ENCODE measurements at regions not wholly inside any gene's neighbourhood (a gene's known extent, or its start where the extent isn't known, plus 50 kb on each side); places are given as distances from the start of the nearest gene placed in this dataset.
"Not testable (repeated sequence)": the region's sequence is repeated elsewhere in the genome, so short reads cannot be mapped to it uniquely, and the experiment has no call there.

- TF ChIP-seq CTCF (IDR thresholded peaks at IDR 0.05) (no peak), POLR2A (IDR thresholded peaks at IDR 0.05) (no peak)
- whole genome bisulfite sequencing, 2 donors = 90 to 96% methylated on average over 2 of the region's 2 CpGs
- Histone ChIP-seq H3K9me3 (no peaks in the 10 kb centered on the region), H3K36me3 (ENCODE audit: low read depth, missing control alignments) (no peaks in the 10 kb centered on the region), H3K4me3 (no peak overlapping the region), H3K27ac (no peak overlapping the region), H3K27me3 (no peaks in the 10 kb centered on the region), H3K4me1 (peaks cover 4% of the 10 kb centered on the region)
- intact Hi-C loops (cut with DNase I; ENCODE audit: low total_unique reads) = no loop called here
- DNase-seq = no peak
Observed at GRCh38 chr2:226544596-226545210, 254.9 kb downstream of the IRS1 start.

- TF ChIP-seq CTCF (IDR thresholded peaks at IDR 0.05) (no peak), POLR2A (IDR thresholded peaks at IDR 0.05) (no peak)
- H3K4me1 ChIP-seq = no peaks in the 10 kb centered on the region
- H3K36me3 ChIP-seq (ENCODE audit: low read depth, missing control alignments) = no peaks in the 10 kb centered on the region
- 78 to 98% methylated on average over 3 of the region's 3 CpGs for WGBS, 2 donors
- no peak overlapping the region for H3K27ac ChIP-seq
- H3K4me3 ChIP-seq = no peak overlapping the region
- DNase-seq = no peak
- H3K27me3 ChIP-seq = no peaks in the 10 kb centered on the region
- no peaks in the 10 kb centered on the region for H3K9me3 ChIP-seq
- intact Hi-C loops (cut with DNase I; ENCODE audit: low total_unique reads) = no loop called here
Observed at GRCh38 chr2:226540204-226540994, 259.2 kb downstream of the IRS1 start.

DNA sequence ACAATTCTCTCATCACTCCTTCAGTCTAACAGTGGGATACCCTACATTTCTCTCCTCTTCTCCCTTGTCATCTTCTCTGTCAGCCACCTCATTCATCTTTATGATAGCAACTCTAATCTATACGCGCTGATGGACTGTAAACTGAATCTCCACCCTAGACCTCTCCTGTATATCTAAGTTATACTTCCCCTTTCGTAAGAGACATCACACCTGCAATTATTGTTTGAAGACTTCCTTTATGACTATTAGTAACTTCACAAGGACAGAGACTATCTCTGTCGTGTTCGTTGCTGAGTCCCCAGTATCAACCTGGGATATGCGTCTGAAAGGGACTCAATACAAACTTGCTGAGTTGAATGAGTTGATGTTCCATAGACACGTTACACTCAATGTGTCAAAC, 263.2 kb downstream of the IRS1 start:
- H3K9me3 ChIP-seq = no peaks in the 10 kb centered on the region
- H3K36me3 ChIP-seq (ENCODE audit: low read depth, missing control alignments) = no peaks in the 10 kb centered on the region
- H3K4me1 ChIP-seq = no peaks in the 10 kb centered on the region
- H3K27ac ChIP-seq = no peak overlapping the region
- intact Hi-C loops (cut with DNase I; ENCODE audit: low total_unique reads) = no loop called here
- no peak overlapping the region for H3K4me3 ChIP-seq
- no peak for TF ChIP-seq CTCF (IDR thresholded peaks at IDR 0.05)
- TF ChIP-seq POLR2A (IDR thresholded peaks at IDR 0.05) = no peak
- WGBS, 2 donors = 89 to 93% methylated on average over 7 of the region's 7 CpGs
- no peak for DNase-seq
- H3K27me3 ChIP-seq = no peaks in the 10 kb centered on the region

- intact Hi-C loops (cut with DNase I; ENCODE audit: low total_unique reads); DNase-seq; H3K9me3 ChIP-seq; H3K36me3 ChIP-seq (ENCODE audit: low read depth, missing control alignments); H3K27ac ChIP-seq; H3K4me3 ChIP-seq; H3K4me1 ChIP-seq; H3K27me3 ChIP-seq: not testable (repeated sequence)
- 89 to 91% methylated on average over 4 of the region's 4 CpGs for WGBS, 2 donors
Observed at GRCh38 chr2:226532976-226533375, 266.6 kb downstream of the IRS1 start.

- Histone ChIP-seq H3K9me3 (no peaks in the 10 kb centered on the region), H3K4me3 (no peak overlapping the region), H3K36me3 (ENCODE audit: low read depth, missing control alignments) (no peaks in the 10 kb centered on the region), H3K27me3 (no peaks in the 10 kb centered on the region), H3K4me1 (no peaks in the 10 kb centered on the region), H3K27ac (no peak overlapping the region)
- intact Hi-C loops (cut with DNase I; ENCODE audit: low total_unique reads) = no loop called here
- WGBS, 2 donors = 64 to 68% methylated on average over 12 of the region's 12 CpGs
- TF ChIP-seq POLR2A (IDR thresholded peaks at IDR 0.05) (no peak), CTCF (IDR thresholded peaks at IDR 0.05) (no peak)
- DNase-seq = no peak
Observed at GRCh38 chr2:226531061-226531810, 268.4 kb downstream of the IRS1 start.

Data from testis (tissue), 2 donors.